ENCODE measurements at regions not wholly inside any gene's neighbourhood (a gene's known extent, or its start where the extent isn't known, plus 50 kb on each side); places are given as distances from the start of the nearest gene placed in this dataset.
A peak's percentile ranks its signal among the peaks of the same experiment; 100 is the strongest.
"Not testable (repeated sequence)": the region's sequence is repeated elsewhere in the genome, so short reads cannot be mapped to it uniquely, and the experiment has no call there.

GRCh38 chr6:126664271-126664670 lies 324.4 kb downstream of the CENPW start:
- no peak for DNase-seq (ENCODE audit: low read depth, low spot score)
- ChIA-PET CTCF (interaction anchor here (1.5 to 2.7 kb wide), 2 partner anchors 13 to 302 kb away, joined by 4 to 10 read pairs; no protein-coding TSS in a partner anchor), POLR2A (no interaction called here)
- TF ChIP-seq CTCF (IDR thresholded peaks at IDR 0.05; ENCODE audit: insufficient read depth, low read length, missing control alignments): no peak
- no peak overlapping the region for H3K4me3 ChIP-seq (ENCODE audit: low read depth, low read length)

DNA sequence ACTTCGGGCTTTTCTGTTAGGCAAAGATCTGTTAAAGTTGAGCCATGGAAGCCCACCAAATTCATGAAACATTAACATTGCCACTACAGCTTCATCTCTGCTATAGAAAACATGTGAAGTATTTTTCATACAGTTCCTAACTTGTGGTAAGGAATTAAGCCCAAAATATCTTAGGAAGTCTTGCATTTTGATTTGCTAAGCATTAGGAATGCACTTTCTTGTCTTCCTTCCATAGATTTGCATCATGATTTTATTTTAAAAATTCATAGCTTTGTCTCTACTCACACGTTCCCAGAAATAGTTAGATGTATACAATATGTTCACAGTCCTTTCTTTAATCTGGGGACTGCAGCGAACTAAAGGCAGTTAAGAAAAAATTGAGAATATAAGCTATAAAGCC lies 325.6 kb downstream of the CENPW start:
- POLR2A ChIA-PET: no interaction called here
- no peak for TF ChIP-seq CTCF (IDR thresholded peaks at IDR 0.05; ENCODE audit: insufficient read depth, low read length, missing control alignments)
- DNase-seq (ENCODE audit: low read depth, low spot score): peak; percentile 31
- no peak overlapping the region for H3K4me3 ChIP-seq (ENCODE audit: low read depth, low read length)
- CTCF ChIA-PET: interaction anchor here (2.2 kb wide), 1 partner anchor 9 kb away, joined by 5 read pairs; no protein-coding TSS in a partner anchor

DNA sequence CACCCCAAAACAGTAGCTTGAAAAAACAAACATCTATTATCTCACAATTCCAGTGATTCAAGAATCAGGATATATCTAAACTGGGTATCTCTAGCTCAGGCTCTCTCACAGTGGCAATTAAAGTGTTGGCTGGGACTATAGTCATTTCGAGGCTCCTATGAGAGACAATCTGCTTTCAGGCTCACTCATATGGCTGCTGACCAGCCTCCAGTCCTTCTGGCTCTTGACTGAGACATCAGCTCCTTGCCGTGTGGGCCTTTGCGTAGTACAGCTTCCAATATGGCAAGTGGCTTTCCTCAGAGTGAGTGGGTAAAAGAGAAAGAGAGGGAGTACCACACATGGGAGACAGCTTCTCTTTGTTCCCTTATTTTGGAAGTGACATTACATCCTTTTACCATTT lies 327.2 kb downstream of the CENPW start:
- H3K4me3 ChIP-seq (ENCODE audit: low read depth, low read length): no peak overlapping the region
- TF ChIP-seq CTCF (IDR thresholded peaks at IDR 0.05; ENCODE audit: insufficient read depth, low read length, missing control alignments): no peak
- DNase-seq (ENCODE audit: low read depth, low spot score): no peak
- CTCF ChIA-PET: interaction anchor here (2.2 kb wide), 1 partner anchor 10 kb away, joined by 5 read pairs; no protein-coding TSS in a partner anchor
- POLR2A ChIA-PET: no interaction called here

DNA sequence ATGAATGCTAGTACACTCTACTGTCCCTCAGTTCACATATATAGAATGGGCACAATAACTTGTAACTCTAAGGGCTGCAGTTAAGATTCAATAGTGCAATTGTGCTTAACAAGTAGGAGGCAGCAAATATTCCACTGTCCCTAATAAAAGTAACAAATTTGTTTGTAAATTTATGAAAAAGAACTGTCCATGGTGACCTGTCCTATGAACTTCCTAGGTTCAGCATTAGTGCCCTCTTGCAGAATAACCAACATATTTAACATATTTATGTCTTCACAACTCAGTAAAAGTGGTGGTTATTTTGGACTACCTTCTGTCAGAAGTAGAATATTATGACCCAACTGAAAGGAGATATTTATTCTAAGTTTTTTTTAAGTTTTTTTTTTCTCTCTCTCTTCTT lies 327.8 kb downstream of the CENPW start:
- no peak for TF ChIP-seq CTCF (IDR thresholded peaks at IDR 0.05; ENCODE audit: insufficient read depth, low read length, missing control alignments)
- DNase-seq (ENCODE audit: low read depth, low spot score): no peak
- ChIA-PET CTCF (no interaction called here), POLR2A (no interaction called here)
- no peak overlapping the region for H3K4me3 ChIP-seq (ENCODE audit: low read depth, low read length)

- no peak overlapping the region for H3K4me3 ChIP-seq (ENCODE audit: low read depth, low read length)
- CTCF ChIA-PET: interaction anchor here (0.6 to 1.1 kb wide), 2 partner anchors 10 to 639 kb away, joined by 3 to 4 read pairs; no protein-coding TSS in a partner anchor
- POLR2A ChIA-PET: no interaction called here
- DNase-seq (ENCODE audit: low read depth, low spot score): peak; percentile 28
- TF ChIP-seq CTCF (IDR thresholded peaks at IDR 0.05; ENCODE audit: insufficient read depth, low read length, missing control alignments): no peak
Observed at GRCh38 chr6:126672649-126673048, 332.7 kb downstream of the CENPW start.

- CTCF ChIA-PET; POLR2A ChIA-PET; DNase-seq (ENCODE audit: low read depth, low spot score); H3K4me3 ChIP-seq (ENCODE audit: low read depth, low read length): not testable (repeated sequence)
Observed at GRCh38 chr6:126673749-126674148, 333.8 kb downstream of the CENPW start.

DNA sequence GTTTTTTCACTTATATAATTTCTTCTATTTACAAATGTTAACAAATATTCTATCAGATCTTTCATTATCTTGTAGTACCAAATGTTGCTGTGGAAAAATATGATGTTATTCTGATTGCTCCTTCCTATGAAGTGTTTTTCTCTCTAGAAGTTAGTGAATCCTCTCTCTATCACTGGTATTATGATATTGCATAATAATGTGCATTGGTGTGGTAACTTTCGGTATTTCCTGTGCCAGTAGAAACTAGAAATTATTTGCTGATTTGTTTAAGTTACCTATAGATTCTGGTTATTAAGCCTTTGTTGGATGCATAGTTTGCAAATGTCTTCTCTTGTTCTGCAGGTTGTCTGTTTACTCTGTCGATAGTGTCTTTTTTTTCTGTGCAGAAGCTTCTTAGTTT lies 342.5 kb downstream of the CENPW start:
- no peak for DNase-seq (ENCODE audit: low read depth, low spot score)

More for the DNA sequence above, 342.5 kb downstream of the CENPW start:
- no peak for TF ChIP-seq CTCF (IDR thresholded peaks at IDR 0.05; ENCODE audit: insufficient read depth, low read length, missing control alignments)
- CTCF ChIA-PET: no interaction called here
- POLR2A ChIA-PET: no interaction called here
- H3K4me3 ChIP-seq (ENCODE audit: low read depth, low read length): no peak overlapping the region
